Keratinocyte (primary cell): ENCODE measurements at regions not wholly inside any gene's neighbourhood (a gene's known extent, or its start where the extent isn't known, plus 50 kb on each side); places are given as distances from the start of the nearest gene placed in this dataset.

ENCODE experiments used
- DNase-seq: peaks from one replicate; pipeline ENCODE4 v3.0.0-alpha.2; 2011; ENCODE audit warnings: low read depth, missing footprints, low spot score
- FAIRE-seq: peaks from 2 replicates; lab custom pipeline; 2011; peaks lifted over from hg19 to GRCh38; lab: Jason Lieb, UNC
- H2AFZ ChIP-seq: 2 replicates; pipeline ENCODE4 v1.6.0; 2012; ENCODE audit warnings: low read length, control low read depth, inconsistent platforms; ENCODE audit not compliant: control insufficient read depth
- H3K27ac ChIP-seq: 2 replicates; pipeline ENCODE4 v1.5.1; 2011; ENCODE audit warnings: low read length; ENCODE audit not compliant: control insufficient read depth, insufficient read depth
- H3K27me3 ChIP-seq: 3 replicates; pipeline ENCODE4 v1.6.0; 2011; ENCODE audit warnings: low read length; ENCODE audit not compliant: control insufficient read depth, insufficient read depth; ENCODE audit errors: extremely low read depth
- H3K36me3 ChIP-seq, 2 experiments: 2 replicates in 1 of 2; 3 replicates in 1 of 2; pipeline ENCODE4 v1.5.1; 2011; ENCODE audit warnings: low read length in 2 of 2, mild to moderate bottlenecking in 1 of 2; ENCODE audit not compliant: control insufficient read depth in 2 of 2, insufficient read depth in 2 of 2; ENCODE audit errors: extremely low read depth in 1 of 2
- H3K4me1 ChIP-seq: 3 replicates; pipeline ENCODE4 v1.5.1; 2011; ENCODE audit warnings: low read length; ENCODE audit not compliant: control insufficient read depth, insufficient read depth; ENCODE audit errors: extremely low read depth
- H3K4me2 ChIP-seq: 3 replicates; pipeline ENCODE4 v1.6.0; 2011; ENCODE audit warnings: low read depth, low read length; ENCODE audit not compliant: control insufficient read depth, insufficient read depth; ENCODE audit errors: extremely low read depth
- H3K4me3 ChIP-seq, 3 experiments: fragments of 200-600 bp in 1 of 3; sonication (generic) in 1 of 3; 2 replicates in 2 of 3; 3 replicates in 1 of 3; pipeline ENCODE4 v1.5.1; 2011 to 2016; ENCODE audit warnings: low read length in 3 of 3, mild to moderate bottlenecking in 3 of 3, control low read depth in 2 of 3, inconsistent platforms in 1 of 3, low read depth in 1 of 3, mixed read lengths in 1 of 3, mixed run types in 1 of 3, moderate library complexity in 1 of 3; ENCODE audit not compliant: control insufficient read depth in 2 of 3, insufficient read depth in 2 of 3; ENCODE audit errors: extremely low read depth in 1 of 3
- H3K79me2 ChIP-seq: 2 replicates; pipeline ENCODE4 v1.6.0; 2012; ENCODE audit warnings: low read length; ENCODE audit not compliant: control insufficient read depth, insufficient read depth
- H3K9ac ChIP-seq: 3 replicates; pipeline ENCODE4 v1.6.0; 2011; ENCODE audit warnings: low read length; ENCODE audit not compliant: control insufficient read depth, insufficient read depth; ENCODE audit errors: extremely low read depth
- H3K9me1 ChIP-seq: 3 replicates; pipeline ENCODE4 v1.6.0; 2011; ENCODE audit warnings: low read length; ENCODE audit not compliant: control insufficient read depth, insufficient read depth; ENCODE audit errors: extremely low read depth
- H3K9me3 ChIP-seq: 2 replicates; pipeline ENCODE4 v1.5.1; 2012; ENCODE audit warnings: low read depth, low read length; ENCODE audit not compliant: control insufficient read depth
- H4K20me1 ChIP-seq: 3 replicates; pipeline ENCODE4 v1.6.0; 2011; ENCODE audit warnings: low read length; ENCODE audit not compliant: control insufficient read depth, insufficient read depth; ENCODE audit errors: extremely low read depth
- CTCF ChIP-seq, 3 experiments: IDR thresholded peaks in 1 of 3; conservative IDR thresholded peaks in 1 of 3; optimal IDR thresholded peaks in 1 of 3; 2 replicates in 2 of 3; 3 replicates in 1 of 3; pipeline versions ENCODE3 to v1.5.1; 2011; ENCODE audit warnings: low read length in 3 of 3, mild to moderate bottlenecking in 3 of 3, moderate library complexity in 2 of 3, control low read depth in 1 of 3, inconsistent platforms in 1 of 3; ENCODE audit not compliant: insufficient read depth in 2 of 3; ENCODE audit errors: extremely low read depth in 1 of 3
- EZH2 ChIP-seq: IDR thresholded peaks from one replicate; pipeline ENCODE4 v1.6.1; 2012; ENCODE audit warnings: inconsistent platforms, mild to moderate bottlenecking, low read length, moderate library complexity
- dilution Hi-C: fragments of 300-500 bp; cut with MboI; formaldehyde crosslinking; loops from one replicate; pipeline ENCODE4 v1.7.0; 2020; ENCODE audit warnings: low sequenced_read_pairs; ENCODE audit not compliant: extremely low pct_ligation_motif_present

GRCh38 chr12:19648591-19648990, 209.3 kb downstream of the AEBP2 start:
- Histone ChIP-seq H4K20me1 (no peaks in the 10 kb centered on the region), H3K27me3 (no peaks in the 10 kb centered on the region), H2AFZ (no peak overlapping the region), H3K36me3 (no peaks in the 10 kb centered on the region), H3K9me3 (no peaks in the 10 kb centered on the region), H3K9ac (no peak overlapping the region), H3K27ac (no peak overlapping the region), H3K4me2 (no peak overlapping the region), H3K79me2 (no peaks in the 10 kb centered on the region), H3K4me3 (no peak overlapping the region), H3K4me1 (no peaks in the 10 kb centered on the region), H3K9me1 (no peaks in the 10 kb centered on the region)
- DNase-seq: no peak
- dilution Hi-C loops: no loop called here
- TF ChIP-seq EZH2: no peak
- TF ChIP-seq CTCF (optimal IDR thresholded peaks at IDR 0.05 in 1 of 3, IDR thresholded peaks at IDR 0.05 in 1 of 3, conservative IDR thresholded peaks at IDR 0.05 in 1 of 3; ENCODE audit: extremely low read depth in 1 of 3, insufficient read depth in 2 of 3, low read length in 3 of 3): no peak
- no peak for FAIRE-seq

- DNase-seq (no peak), FAIRE-seq (no peak)
- TF ChIP-seq CTCF (optimal IDR thresholded peaks at IDR 0.05 in 1 of 3, IDR thresholded peaks at IDR 0.05 in 1 of 3, conservative IDR thresholded peaks at IDR 0.05 in 1 of 3; ENCODE audit: extremely low read depth in 1 of 3, insufficient read depth in 2 of 3, low read length in 3 of 3) (no peak), EZH2 (no peak)
- Histone ChIP-seq H2AFZ (no peak overlapping the region), H3K4me2 (no peak overlapping the region), H3K9me3 (no peaks in the 10 kb centered on the region), H4K20me1 (no peaks in the 10 kb centered on the region), H3K27ac (no peak overlapping the region), H3K79me2 (no peaks in the 10 kb centered on the region), H3K9ac (no peak overlapping the region), H3K4me3 (no peak overlapping the region), H3K4me1 (no peaks in the 10 kb centered on the region), H3K36me3 (no peaks in the 10 kb centered on the region), H3K9me1 (no peaks in the 10 kb centered on the region), H3K27me3 (no peaks in the 10 kb centered on the region)
- dilution Hi-C loops: no loop called here
These were observed 213.1 kb downstream of the AEBP2 start for GRCh38 chr12:19652386-19652785.
